NCI-H774 (cell line): ENCODE measurements at regions not wholly inside any gene's neighbourhood (a gene's known extent, or its start where the extent isn't known, plus 50 kb on each side); places are given as distances from the start of the nearest gene placed in this dataset.

Source experiments
- DNase-seq: peaks from one replicate; lab custom pipeline; 2025; lab: John Stamatoyannopoulos, UW

- DNase-seq, result no peak
These were observed 102.6 kb downstream of the MCFD2 start for GRCh38 chr2:46813020-46813415.
